ENCODE measurements at regions not wholly inside any gene's neighbourhood (a gene's known extent, or its start where the extent isn't known, plus 50 kb on each side); places are given as distances from the start of the nearest gene placed in this dataset.

DNA sequence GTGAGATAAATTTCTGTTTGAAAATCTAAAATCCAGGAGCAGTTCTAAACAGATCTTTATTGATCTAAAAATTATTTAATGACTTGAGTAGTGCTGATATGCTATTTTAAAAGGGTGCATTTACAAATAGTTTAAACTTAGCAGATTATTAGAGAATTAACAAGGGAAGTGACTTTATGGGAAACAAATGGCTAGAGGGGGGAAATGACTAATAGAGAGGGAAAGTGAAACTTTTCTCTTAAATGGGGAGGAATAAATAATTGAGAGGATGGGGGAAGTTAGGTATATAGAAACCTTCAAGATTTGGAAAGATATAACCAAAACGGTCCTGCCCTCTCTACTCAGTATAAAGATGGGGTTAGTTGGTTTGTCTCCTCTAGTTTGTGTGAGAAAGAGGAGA lies 90.1 kb upstream of the ARMC3 start:
- no peak overlapping the region for H3K4me2 ChIP-seq (ENCODE audit: low read length)
- no peaks in the 10 kb centered on the region for H3K27me3 ChIP-seq (ENCODE audit: insufficient read depth, low read length)
- no peak overlapping the region for H3K4ac ChIP-seq (ENCODE audit: low read depth, low read length)
- no peak overlapping the region for H2AK5ac ChIP-seq (ENCODE audit: low read length)
- no peak overlapping the region for H3K27ac ChIP-seq (ENCODE audit: low read depth, low read length)
- no peak overlapping the region for H4K12ac ChIP-seq (ENCODE audit: low read depth, low read length)
- H3K23ac ChIP-seq (ENCODE audit: low read length): no peak overlapping the region
- no CpG with 5 or more reads among the region's 1 CpG for WGBS (ENCODE audit: extremely low coverage, insufficient coverage, insufficient read length)
- H3K4me3 ChIP-seq (ENCODE audit: low read depth, low read length): no peak overlapping the region
- H4K91ac ChIP-seq (ENCODE audit: low read depth, low read length): no peak overlapping the region
- no peaks in the 10 kb centered on the region for H3K9me3 ChIP-seq (ENCODE audit: insufficient read depth, low read depth, low read length)
- no peak overlapping the region for H2BK5ac ChIP-seq (ENCODE audit: low read depth, low read length, poor library complexity)
- H3K79me2 ChIP-seq (ENCODE audit: control insufficient read depth, insufficient read depth, low read length, poor library complexity): no peaks in the 10 kb centered on the region
- no peak overlapping the region for H2BK12ac ChIP-seq (ENCODE audit: low read length)
- no peak for DNase-seq
- no peak overlapping the region for H4K8ac ChIP-seq (ENCODE audit: low read depth, low read length)
- H3K36me3 ChIP-seq (ENCODE audit: control insufficient read depth in 1 of 2, insufficient read depth in 2 of 2, low read length in 2 of 2): no peaks in the 10 kb centered on the region
- H2BK120ac ChIP-seq (ENCODE audit: insufficient read depth, low read length, poor library complexity): no peak overlapping the region
- H3K18ac ChIP-seq (ENCODE audit: low read length): no peak overlapping the region
- H3K79me1 ChIP-seq (ENCODE audit: low read length): no peaks in the 10 kb centered on the region
- H2AFZ ChIP-seq (ENCODE audit: insufficient read depth, low read length, poor library complexity): no peak overlapping the region
- no peak overlapping the region for H3K14ac ChIP-seq (ENCODE audit: low read length)
- no peak overlapping the region for H3K9ac ChIP-seq (ENCODE audit: low read length)
- H3K4me1 ChIP-seq (ENCODE audit: control insufficient read depth in 1 of 2, insufficient read depth in 2 of 2, low read length in 2 of 2): no peaks in the 10 kb centered on the region

DNA sequence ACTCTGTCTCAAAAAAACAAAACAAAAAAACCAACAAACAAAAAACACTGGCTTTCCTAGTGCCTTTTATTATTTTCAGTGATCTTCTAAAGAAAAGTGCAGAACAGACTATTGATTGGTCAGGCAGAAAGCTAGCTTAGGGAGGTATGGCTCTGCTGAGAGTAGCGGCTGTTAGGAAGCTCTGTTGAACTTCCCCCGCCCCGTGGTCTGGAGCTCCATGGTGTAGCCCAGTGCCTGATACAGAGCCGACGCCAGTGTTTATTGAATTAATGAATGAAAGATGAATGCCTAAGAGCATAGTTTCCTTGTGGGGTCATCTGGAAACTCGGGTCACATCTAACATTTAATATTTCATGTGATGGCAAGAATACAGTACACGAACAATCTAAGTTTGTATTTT lies 90.5 kb upstream of the ARMC3 start:
- H2BK12ac ChIP-seq (ENCODE audit: low read length): no peak overlapping the region
- H3K18ac ChIP-seq (ENCODE audit: low read length): no peak overlapping the region
- no peak overlapping the region for H4K12ac ChIP-seq (ENCODE audit: low read depth, low read length)
- no peaks in the 10 kb centered on the region for H3K79me2 ChIP-seq (ENCODE audit: control insufficient read depth, insufficient read depth, low read length, poor library complexity)
- no peak overlapping the region for H3K9ac ChIP-seq (ENCODE audit: low read length)
- H3K9me3 ChIP-seq (ENCODE audit: insufficient read depth, low read depth, low read length): no peaks in the 10 kb centered on the region
- H2AFZ ChIP-seq (ENCODE audit: insufficient read depth, low read length, poor library complexity): no peak overlapping the region
- H2BK5ac ChIP-seq (ENCODE audit: low read depth, low read length, poor library complexity): no peak overlapping the region
- no peaks in the 10 kb centered on the region for H3K36me3 ChIP-seq (ENCODE audit: control insufficient read depth in 1 of 2, insufficient read depth in 2 of 2, low read length in 2 of 2)
- H4K91ac ChIP-seq (ENCODE audit: low read depth, low read length): no peak overlapping the region
- no peak overlapping the region for H2BK120ac ChIP-seq (ENCODE audit: insufficient read depth, low read length, poor library complexity)
- H4K8ac ChIP-seq (ENCODE audit: low read depth, low read length): no peak overlapping the region
- H3K27me3 ChIP-seq (ENCODE audit: insufficient read depth, low read length): no peaks in the 10 kb centered on the region
- H3K4me2 ChIP-seq (ENCODE audit: low read length): no peak overlapping the region
- no peak overlapping the region for H3K27ac ChIP-seq (ENCODE audit: low read depth, low read length)
- DNase-seq: no peak
- no peaks in the 10 kb centered on the region for H3K4me1 ChIP-seq (ENCODE audit: control insufficient read depth in 1 of 2, insufficient read depth in 2 of 2, low read length in 2 of 2)
- H3K79me1 ChIP-seq (ENCODE audit: low read length): no peaks in the 10 kb centered on the region
- no peak overlapping the region for H2AK5ac ChIP-seq (ENCODE audit: low read length)
- no peak overlapping the region for H3K4me3 ChIP-seq (ENCODE audit: low read depth, low read length)
- H3K23ac ChIP-seq (ENCODE audit: low read length): no peak overlapping the region
- no CpG with 5 or more reads among the region's 7 CpGs for WGBS (ENCODE audit: extremely low coverage, insufficient coverage, insufficient read length)
- H3K4ac ChIP-seq (ENCODE audit: low read depth, low read length): no peak overlapping the region
- H3K14ac ChIP-seq (ENCODE audit: low read length): no peak overlapping the region

DNA sequence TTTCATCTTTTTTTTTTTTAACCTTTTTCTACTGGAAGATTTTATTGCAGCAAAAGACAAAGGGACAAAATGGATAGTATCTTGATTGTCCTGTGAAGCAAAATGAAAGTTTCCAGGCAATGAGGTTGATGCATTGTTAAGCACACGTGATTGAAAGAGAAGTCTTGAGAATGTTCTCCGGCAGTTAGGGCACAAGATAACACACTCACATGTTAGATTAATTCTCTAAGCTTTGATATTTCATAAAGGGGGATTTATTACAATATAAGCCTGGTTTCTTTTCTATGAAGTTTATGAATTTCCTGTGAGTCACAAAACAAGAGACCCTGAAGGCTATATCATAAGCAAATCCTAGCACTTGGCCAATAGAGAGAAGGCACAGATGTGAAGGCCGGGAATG lies 93.4 kb upstream of the ARMC3 start:
- no peak overlapping the region for H2AFZ ChIP-seq (ENCODE audit: insufficient read depth, low read length, poor library complexity)
- no peak overlapping the region for H3K14ac ChIP-seq (ENCODE audit: low read length)
- no peak overlapping the region for H4K8ac ChIP-seq (ENCODE audit: low read depth, low read length)
- no peak overlapping the region for H2BK5ac ChIP-seq (ENCODE audit: low read depth, low read length, poor library complexity)
- no peak overlapping the region for H3K18ac ChIP-seq (ENCODE audit: low read length)
- no peak overlapping the region for H3K9ac ChIP-seq (ENCODE audit: low read length)
- H3K9me3 ChIP-seq (ENCODE audit: insufficient read depth, low read depth, low read length): no peaks in the 10 kb centered on the region
- H4K91ac ChIP-seq (ENCODE audit: low read depth, low read length): no peak overlapping the region
- H3K36me3 ChIP-seq (ENCODE audit: control insufficient read depth in 1 of 2, insufficient read depth in 2 of 2, low read length in 2 of 2): no peaks in the 10 kb centered on the region
- H2AK5ac ChIP-seq (ENCODE audit: low read length): no peak overlapping the region
- no peak overlapping the region for H3K27ac ChIP-seq (ENCODE audit: low read depth, low read length)
- H3K79me1 ChIP-seq (ENCODE audit: low read length): no peaks in the 10 kb centered on the region
- no peak overlapping the region for H4K12ac ChIP-seq (ENCODE audit: low read depth, low read length)
- no peak overlapping the region for H3K4me3 ChIP-seq (ENCODE audit: low read depth, low read length)
- H3K4me1 ChIP-seq (ENCODE audit: control insufficient read depth in 1 of 2, insufficient read depth in 2 of 2, low read length in 2 of 2): no peaks in the 10 kb centered on the region
- H2BK12ac ChIP-seq (ENCODE audit: low read length): no peak overlapping the region
- H3K23ac ChIP-seq (ENCODE audit: low read length): no peak overlapping the region
- DNase-seq: no peak
- H2BK120ac ChIP-seq (ENCODE audit: insufficient read depth, low read length, poor library complexity): no peak overlapping the region
- WGBS (ENCODE audit: extremely low coverage, insufficient coverage, insufficient read length): no CpG with 5 or more reads among the region's 3 CpGs
- no peak overlapping the region for H3K4ac ChIP-seq (ENCODE audit: low read depth, low read length)
- H3K79me2 ChIP-seq (ENCODE audit: control insufficient read depth, insufficient read depth, low read length, poor library complexity): no peaks in the 10 kb centered on the region
- no peaks in the 10 kb centered on the region for H3K27me3 ChIP-seq (ENCODE audit: insufficient read depth, low read length)
- no peak overlapping the region for H3K4me2 ChIP-seq (ENCODE audit: low read length)

DNA sequence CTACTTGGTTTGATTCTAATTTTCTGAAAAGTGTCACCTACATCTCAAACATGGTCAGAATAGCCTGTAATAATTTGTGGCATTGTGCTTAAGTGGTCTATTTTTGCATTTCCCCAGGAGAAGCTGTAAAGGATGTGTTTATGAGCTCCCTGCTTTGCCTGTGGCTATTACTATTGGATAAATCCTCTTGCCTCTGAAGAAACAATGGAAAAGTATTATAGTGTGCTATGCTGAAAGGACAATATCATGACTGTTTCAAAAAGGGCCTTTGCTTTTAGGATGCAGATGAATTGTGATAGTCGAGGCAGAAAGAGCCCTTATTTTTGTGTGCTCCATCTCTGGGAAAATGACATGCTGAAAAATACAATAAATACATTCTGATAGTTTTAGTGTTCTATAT lies 94.1 kb upstream of the ARMC3 start:
- Histone ChIP-seq H3K27ac (ENCODE audit: low read depth, low read length) (no peak overlapping the region), H4K8ac (ENCODE audit: low read depth, low read length) (no peak overlapping the region), H3K18ac (ENCODE audit: low read length) (no peak overlapping the region), H3K27me3 (ENCODE audit: insufficient read depth, low read length) (no peaks in the 10 kb centered on the region), H2AFZ (ENCODE audit: insufficient read depth, low read length, poor library complexity) (no peak overlapping the region), H3K23ac (ENCODE audit: low read length) (no peak overlapping the region), H3K9ac (ENCODE audit: low read length) (no peak overlapping the region), H2BK120ac (ENCODE audit: insufficient read depth, low read length, poor library complexity) (no peak overlapping the region), H3K14ac (ENCODE audit: low read length) (no peak overlapping the region), H3K4ac (ENCODE audit: low read depth, low read length) (no peak overlapping the region), H2BK12ac (ENCODE audit: low read length) (no peak overlapping the region), H2BK5ac (ENCODE audit: low read depth, low read length, poor library complexity) (no peak overlapping the region), H3K9me3 (ENCODE audit: insufficient read depth, low read depth, low read length) (no peaks in the 10 kb centered on the region), H3K4me2 (ENCODE audit: low read length) (no peak overlapping the region), H2AK5ac (ENCODE audit: low read length) (no peak overlapping the region), H3K79me1 (ENCODE audit: low read length) (no peaks in the 10 kb centered on the region), H3K4me3 (ENCODE audit: low read depth, low read length) (no peak overlapping the region), H3K36me3 (ENCODE audit: control insufficient read depth in 1 of 2, insufficient read depth in 2 of 2, low read length in 2 of 2) (no peaks in the 10 kb centered on the region), H3K79me2 (ENCODE audit: control insufficient read depth, insufficient read depth, low read length, poor library complexity) (no peaks in the 10 kb centered on the region), H3K4me1 (ENCODE audit: control insufficient read depth in 1 of 2, insufficient read depth in 2 of 2, low read length in 2 of 2) (no peaks in the 10 kb centered on the region), H4K12ac (ENCODE audit: low read depth, low read length) (no peak overlapping the region), H4K91ac (ENCODE audit: low read depth, low read length) (no peak overlapping the region)
- no CpG with 5 or more reads among the region's 1 CpG for WGBS (ENCODE audit: extremely low coverage, insufficient coverage, insufficient read length)
- no peak for DNase-seq
